GM19372 (cell line): ENCODE measurements at regions not wholly inside any gene's neighbourhood (a gene's known extent, or its start where the extent isn't known, plus 50 kb on each side); places are given as distances from the start of the nearest gene placed in this dataset.
"Not testable (repeated sequence)": the region's sequence is repeated elsewhere in the genome, so short reads cannot be mapped to it uniquely, and the experiment has no call there.

Experiments
- ATAC-seq: cut with Tn5 transposase; IDR thresholded peaks from one replicate; pipeline ENCODE4 v1.9.1; 2021; ENCODE audit warnings: mild to moderate bottlenecking, low read depth, moderate library complexity; ENCODE audit not compliant: unreplicated experiment

DNA sequence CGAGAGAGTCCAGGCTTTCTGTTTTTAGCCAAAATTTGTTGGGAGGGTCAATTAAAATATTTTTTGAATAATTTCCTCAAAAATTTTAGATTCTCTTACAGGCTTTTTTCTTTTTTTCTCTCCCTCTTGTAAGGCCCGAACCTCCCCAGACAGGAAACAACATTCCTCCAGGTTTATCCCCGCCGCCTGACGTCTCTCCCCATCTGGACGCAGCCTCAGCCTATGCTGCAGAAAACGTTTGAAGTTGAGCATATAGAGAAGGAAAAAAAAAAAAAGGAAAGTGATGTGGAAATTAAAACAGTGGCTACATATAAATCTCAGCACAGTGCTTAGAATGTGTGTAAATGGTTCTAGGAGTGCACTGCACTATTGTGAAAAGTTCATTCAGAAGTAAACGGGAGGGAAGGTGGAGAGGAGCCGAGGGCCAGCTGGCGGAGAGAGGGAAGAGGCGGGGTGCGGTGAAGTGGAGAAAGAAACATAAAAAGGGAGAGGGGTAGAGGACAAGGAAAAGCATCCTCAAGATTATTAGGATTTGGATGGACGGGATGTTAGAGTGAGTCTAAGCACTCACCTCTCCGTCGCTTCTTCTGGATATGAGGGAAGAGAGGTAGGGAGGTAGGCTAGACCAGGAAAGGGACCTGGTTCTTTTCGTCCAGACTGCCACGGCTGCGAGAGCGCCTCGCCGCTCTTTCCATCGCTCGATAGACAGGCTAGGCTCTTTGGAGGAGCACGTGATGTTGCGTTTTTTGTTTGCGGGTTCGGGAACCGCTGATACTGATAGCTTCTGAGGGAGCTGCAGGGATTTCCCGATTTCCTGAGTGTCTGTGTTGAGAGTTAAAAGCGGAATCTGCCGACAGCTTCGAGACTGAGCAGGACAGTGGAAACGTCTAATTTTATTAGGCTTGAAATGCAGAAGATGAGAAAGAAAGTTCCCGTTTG, 98.7 kb downstream of the TRIM27 start:
- ATAC-seq, result no peak

DNA sequence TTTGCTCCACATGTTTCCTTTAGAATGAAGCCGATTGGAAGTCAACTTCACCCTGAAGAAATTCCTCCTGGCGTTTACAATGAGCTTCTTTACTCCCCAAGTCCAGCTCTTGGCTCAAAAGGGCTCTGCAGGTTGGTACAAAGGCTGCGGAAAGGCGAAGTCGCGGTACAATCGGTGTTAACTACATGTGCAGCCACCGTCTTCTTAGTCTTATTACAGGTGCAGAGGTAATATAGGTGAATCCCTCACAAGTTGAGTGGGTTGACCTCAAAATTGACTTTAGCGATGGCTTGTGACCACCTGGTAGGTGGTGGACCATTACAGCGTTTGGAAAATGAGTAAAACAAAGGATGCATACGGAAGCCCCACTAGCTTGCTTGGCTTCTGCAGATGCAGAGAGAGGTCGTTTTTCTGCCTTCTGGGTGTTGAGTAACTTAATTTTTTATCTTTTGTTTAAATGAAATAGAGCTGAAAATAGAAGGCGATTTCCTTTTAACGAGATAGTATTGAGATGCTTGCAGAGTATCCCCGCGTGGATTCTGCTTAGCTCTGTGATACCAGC, 98.0 kb downstream of the TRIM27 start:
- no peak for ATAC-seq

DNA sequence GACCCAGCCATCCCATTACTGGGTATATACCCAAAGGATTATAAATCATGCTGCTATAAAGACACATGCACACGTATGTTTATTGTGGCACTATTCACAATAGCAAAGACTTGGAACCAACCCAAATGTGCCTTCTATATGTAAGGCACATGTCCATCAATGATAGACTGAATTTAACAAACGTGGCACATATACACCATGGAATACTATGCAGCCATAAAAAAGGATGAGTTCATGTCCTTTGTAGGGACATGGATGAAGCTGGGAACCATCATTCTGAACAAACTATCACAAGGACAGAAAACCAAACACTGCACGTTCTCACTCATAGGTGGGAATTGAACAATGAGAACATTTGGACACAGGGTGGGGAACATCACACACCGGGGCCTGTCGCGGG, 92.1 kb downstream of the TRIM27 start:
- not testable (repeated sequence) for ATAC-seq

DNA sequence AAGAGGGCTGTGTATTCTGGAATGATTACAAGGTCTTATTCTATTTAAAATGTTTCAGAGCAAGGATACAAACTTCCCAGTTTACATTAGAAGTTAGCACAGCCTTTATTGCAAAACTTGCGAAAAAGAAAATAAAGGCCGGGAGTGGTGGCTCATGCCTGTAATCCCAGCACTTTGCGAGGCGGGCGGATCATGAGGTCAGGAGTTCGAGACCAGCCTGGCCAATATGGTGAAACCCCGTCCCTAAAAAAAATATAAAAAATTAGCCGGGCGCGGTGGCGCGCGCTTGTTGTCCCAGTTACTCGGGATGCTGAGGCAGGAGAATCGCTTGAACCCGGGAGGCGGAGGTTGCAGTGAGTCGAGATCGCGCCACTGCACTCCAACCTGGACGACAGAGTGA, 87.1 kb downstream of the TRIM27 start:
- not testable (repeated sequence) for ATAC-seq

DNA sequence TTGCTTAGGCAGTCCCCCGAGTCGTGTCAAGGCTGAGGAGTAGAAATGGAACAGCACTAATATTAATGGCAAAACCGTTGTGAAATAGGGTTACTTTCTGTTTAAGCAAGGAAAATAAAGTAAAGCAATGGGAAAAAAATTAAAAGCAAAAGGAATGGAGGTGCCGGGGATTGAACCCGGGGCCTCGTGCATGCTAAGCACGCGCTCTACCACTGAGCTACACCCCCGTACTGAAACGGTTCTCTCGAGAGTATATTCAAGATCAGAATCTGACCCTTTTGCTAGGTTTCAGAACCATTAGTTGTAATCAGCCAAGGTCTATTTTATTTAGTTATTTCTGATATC, 85.5 kb downstream of the TRIM27 start:
- ATAC-seq, result peak; percentile 42

DNA sequence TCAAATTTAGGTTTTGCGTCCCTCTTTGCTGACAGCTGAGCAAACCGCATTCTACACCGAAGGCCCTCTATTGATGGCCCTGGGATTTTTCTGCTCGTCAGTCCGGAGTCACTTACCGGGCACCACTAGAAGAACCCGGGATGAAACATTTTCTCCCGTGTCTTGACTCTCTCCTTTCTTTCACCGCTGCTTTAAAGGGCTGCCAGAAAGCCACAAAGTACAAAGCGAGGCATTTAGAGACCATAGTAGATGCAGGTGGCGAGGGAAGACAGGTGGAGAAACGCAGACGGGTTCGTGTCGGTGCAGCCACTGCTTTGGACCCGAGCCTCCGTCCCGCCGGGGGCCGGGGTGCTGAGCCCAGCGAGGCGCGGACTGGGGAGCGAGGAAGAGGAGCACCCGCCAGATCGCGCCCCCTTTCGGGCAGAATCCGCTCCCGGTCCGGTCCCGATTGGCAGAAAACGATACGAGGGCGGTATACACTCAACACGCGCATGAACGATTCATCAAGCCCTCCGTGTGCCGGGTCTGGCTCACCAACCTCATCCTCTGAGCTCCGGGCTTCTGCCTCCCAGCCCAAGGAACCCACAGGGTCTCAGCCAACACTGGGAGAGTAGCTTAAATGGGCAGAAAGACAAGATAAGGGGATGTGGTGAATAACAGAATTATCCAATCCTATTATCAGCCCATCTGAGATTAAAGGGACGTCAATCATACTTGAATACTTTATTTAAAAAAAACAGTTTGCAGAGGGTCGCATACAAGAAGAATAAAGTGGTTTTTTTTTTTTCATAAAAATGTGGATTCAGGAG, 84.9 kb downstream of the TRIM27 start:
- peak; percentile 59 for ATAC-seq

DNA sequence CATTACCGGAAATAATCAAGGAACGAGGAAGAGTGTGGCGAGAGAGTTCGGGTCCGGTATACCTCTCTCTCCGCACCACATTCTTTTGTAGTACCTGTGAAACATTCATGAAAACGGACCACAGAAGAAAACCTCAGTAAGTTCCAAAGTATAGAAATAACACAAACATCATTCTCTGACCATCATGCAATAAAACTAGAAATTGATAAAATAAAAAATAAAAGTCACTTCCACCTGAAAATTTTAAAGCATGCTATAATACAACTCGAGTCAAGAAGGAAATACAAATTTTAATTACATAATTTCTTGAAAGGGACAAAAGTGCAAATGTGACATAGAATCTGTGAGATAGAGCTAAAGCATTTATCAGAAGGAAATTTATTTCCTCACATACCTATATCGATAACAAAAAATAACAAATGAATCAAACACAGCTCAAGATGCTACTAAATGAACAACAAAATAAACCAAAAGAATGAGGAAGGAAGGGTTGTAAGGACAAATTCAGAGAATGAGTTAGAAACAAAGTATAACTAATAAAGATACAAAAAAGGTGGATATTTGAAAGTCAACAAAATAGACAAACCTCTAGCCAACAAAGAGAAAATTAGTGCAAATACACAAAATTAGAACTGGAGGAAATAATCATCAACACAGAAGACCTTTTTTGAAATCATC, 84.2 kb downstream of the TRIM27 start:
- no peak for ATAC-seq

DNA sequence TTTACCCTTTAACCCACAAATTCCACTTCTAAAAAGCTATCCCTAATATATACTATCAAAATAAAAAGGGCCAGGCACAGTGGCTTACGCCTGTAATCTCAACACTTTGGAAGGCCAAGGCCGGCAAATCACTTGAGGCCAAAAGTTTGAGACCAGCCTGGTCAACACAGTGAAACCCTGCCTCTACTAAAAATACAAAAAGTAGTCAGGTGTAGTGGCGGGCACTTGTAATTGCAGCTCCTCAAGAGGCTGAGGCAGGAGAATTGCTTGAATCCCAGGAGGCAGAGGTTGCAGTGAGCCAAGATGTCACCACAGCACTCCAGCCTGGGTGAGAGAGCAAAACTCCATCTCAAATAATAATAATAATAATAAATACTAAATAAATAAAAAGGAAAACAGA, 82.5 kb downstream of the TRIM27 start:
- ATAC-seq, result no peak

DNA sequence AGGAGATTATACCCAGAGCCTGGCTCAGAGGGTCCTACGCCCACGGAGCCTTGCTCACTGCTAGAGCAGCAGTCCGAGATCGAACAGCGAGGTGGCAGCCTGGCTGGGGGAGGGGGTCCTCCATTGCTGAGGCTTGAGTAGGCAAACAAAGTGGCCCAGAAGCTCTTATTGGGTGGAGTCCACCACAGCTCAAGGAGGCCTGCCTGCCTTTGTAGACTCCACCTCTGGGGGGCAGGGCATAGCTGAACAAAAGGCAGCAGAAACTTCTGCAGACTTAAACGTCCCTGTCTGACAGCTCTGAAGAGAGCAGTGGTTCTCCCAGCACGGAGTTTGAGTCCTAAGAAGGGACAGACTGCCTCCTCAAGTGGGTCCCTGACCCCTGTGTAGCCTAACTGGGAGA, 75.0 kb downstream of the TRIM27 start:
- not testable (repeated sequence) for ATAC-seq
